Thyroid gland (tissue), 4 donors: ENCODE measurements at regions not wholly inside any gene's neighbourhood (a gene's known extent, or its start where the extent isn't known, plus 50 kb on each side); places are given as distances from the start of the nearest gene placed in this dataset.

Experiments
- DNase-seq, 2 donors: peaks; one replicate each; pipeline ENCODE4 v3.0.0-alpha.2; 2019
- H3K27ac ChIP-seq, 3 donors: fragments of 200-600 bp; sonication (generic); 1 replicate in 2 of 3; 2 replicates in 1 of 3; pipeline ENCODE4 v1.5.1; 2016 to 2019; ENCODE audit warnings: mild to moderate bottlenecking in 1 of 3, moderate library complexity in 1 of 3
- H3K27me3 ChIP-seq: fragments of 200-600 bp; sonication (generic); one replicate; pipeline ENCODE4 v1.5.1; 2019
- H3K36me3 ChIP-seq, 2 donors: fragments of 200-600 bp; sonication (generic); one replicate each; pipeline ENCODE4 v1.5.1; 2016 to 2019
- H3K4me1 ChIP-seq, 2 donors: fragments of 200-600 bp; sonication (generic); one replicate each; pipeline ENCODE4 v1.5.1; 2017 to 2019
- H3K4me3 ChIP-seq, 3 donors: fragments of 200-600 bp; sonication (generic); replicated peaks in 1 of 3; 1 replicate in 2 of 3; 2 replicates in 1 of 3; pipeline ENCODE4 v1.5.1; 2016; ENCODE audit warnings: mild to moderate bottlenecking in 1 of 3
- H3K9me3 ChIP-seq: fragments of 200-600 bp; sonication (generic); one replicate; pipeline ENCODE4 v1.5.1; 2017
- POLR2A ChIP-seq, 2 donors: fragments of 450-650 bp; IDR thresholded peaks; one replicate each; pipeline ENCODE4 v1.6.1; 2017; ENCODE audit warnings: antibody characterized with exemption in 2 of 2, mild to moderate bottlenecking in 2 of 2, moderate library complexity in 1 of 2
- WGBS, 2 donors: methylation state at CpG; one replicate each; pipeline ENCODE4 v1.1.5; 2017; 5-methylcytosine and 5-hydroxymethylcytosine counted together
- intact Hi-C: fragments of 100-400 bp; cut with DNase I; formaldehyde crosslinking; loops from one replicate; pipeline ENCODE4 v1.15.1; 2023
- TF ChIP-seq, protein P1 (sequence below), 6 experiments: fragments of 200-600 bp in 3 of 6; fragments of 450-650 bp in 3 of 6; sonication (generic) in 3 of 6; IDR thresholded peaks; one replicate each; pipeline ENCODE4 v1.5.1; 2016 to 2019; ENCODE audit warnings: antibody characterized with exemption in 6 of 6, mild to moderate bottlenecking in 2 of 6, inconsistent platforms in 1 of 6, moderate library complexity in 1 of 6

- no peak for TF ChIP-seq POLR2A (IDR thresholded peaks at IDR 0.05)
- TF ChIP-seq, protein P1, sequence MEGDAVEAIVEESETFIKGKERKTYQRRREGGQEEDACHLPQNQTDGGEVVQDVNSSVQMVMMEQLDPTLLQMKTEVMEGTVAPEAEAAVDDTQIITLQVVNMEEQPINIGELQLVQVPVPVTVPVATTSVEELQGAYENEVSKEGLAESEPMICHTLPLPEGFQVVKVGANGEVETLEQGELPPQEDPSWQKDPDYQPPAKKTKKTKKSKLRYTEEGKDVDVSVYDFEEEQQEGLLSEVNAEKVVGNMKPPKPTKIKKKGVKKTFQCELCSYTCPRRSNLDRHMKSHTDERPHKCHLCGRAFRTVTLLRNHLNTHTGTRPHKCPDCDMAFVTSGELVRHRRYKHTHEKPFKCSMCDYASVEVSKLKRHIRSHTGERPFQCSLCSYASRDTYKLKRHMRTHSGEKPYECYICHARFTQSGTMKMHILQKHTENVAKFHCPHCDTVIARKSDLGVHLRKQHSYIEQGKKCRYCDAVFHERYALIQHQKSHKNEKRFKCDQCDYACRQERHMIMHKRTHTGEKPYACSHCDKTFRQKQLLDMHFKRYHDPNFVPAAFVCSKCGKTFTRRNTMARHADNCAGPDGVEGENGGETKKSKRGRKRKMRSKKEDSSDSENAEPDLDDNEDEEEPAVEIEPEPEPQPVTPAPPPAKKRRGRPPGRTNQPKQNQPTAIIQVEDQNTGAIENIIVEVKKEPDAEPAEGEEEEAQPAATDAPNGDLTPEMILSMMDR (IDR thresholded peaks at IDR 0.05): no peak
- intact Hi-C loops: no loop called here
- H3K36me3 ChIP-seq: no peaks in the 10 kb centered on the region
- no peak overlapping the region for H3K4me3 ChIP-seq
- no peaks in the 10 kb centered on the region for H3K27me3 ChIP-seq
- no peak for DNase-seq
- H3K27ac ChIP-seq: no peak overlapping the region
- no peaks in the 10 kb centered on the region for H3K4me1 ChIP-seq
- no peaks in the 10 kb centered on the region for H3K9me3 ChIP-seq
Observed at GRCh38 chr4:114271031-114271430, 291.6 kb upstream of the ARSJ start.

GRCh38 chr4:114272226-114272625 lies 292.8 kb upstream of the ARSJ start:
- intact Hi-C loops: no loop called here
- DNase-seq: no peak
- H3K4me1 ChIP-seq: no peaks in the 10 kb centered on the region
- H3K36me3 ChIP-seq: no peaks in the 10 kb centered on the region
- H3K27me3 ChIP-seq: no peaks in the 10 kb centered on the region
- H3K4me3 ChIP-seq: no peak overlapping the region
- TF ChIP-seq, protein P1 (IDR thresholded peaks at IDR 0.05): no peak
- no peak for TF ChIP-seq POLR2A (IDR thresholded peaks at IDR 0.05)
- H3K27ac ChIP-seq: no peak overlapping the region
- no peaks in the 10 kb centered on the region for H3K9me3 ChIP-seq

GRCh38 chr4:114273238-114273637 lies 293.8 kb upstream of the ARSJ start:
- intact Hi-C loops: no loop called here
- Histone ChIP-seq H3K27me3 (no peaks in the 10 kb centered on the region), H3K4me3 (no peak overlapping the region), H3K27ac (no peak overlapping the region), H3K9me3 (no peaks in the 10 kb centered on the region), H3K36me3 (no peaks in the 10 kb centered on the region), H3K4me1 (no peaks in the 10 kb centered on the region)
- TF ChIP-seq, protein P1 (IDR thresholded peaks at IDR 0.05): no peak
- no peak for TF ChIP-seq POLR2A (IDR thresholded peaks at IDR 0.05)
- DNase-seq: no peak
- WGBS, 2 donors: 48 to 56% methylated on average over 1 of the region's 1 CpG

DNA sequence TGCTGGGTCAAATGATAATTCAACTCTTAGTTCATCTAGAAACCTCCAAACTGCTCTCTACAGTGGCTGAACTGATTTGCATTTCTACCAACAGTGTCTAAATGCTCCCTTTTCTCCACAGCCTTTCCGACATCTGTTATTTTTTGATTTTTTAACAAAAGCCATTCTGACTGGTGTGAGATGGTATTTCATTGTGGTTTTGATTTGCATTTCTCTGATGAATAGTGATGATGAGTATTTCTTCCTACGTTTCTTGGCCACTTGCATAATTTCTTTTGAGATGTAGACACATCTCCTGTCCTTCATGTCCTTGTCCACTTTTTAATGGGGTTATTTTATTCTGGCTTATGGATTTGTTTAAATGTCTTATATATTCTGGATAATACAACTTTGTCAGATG lies 298.2 kb upstream of the ARSJ start:
- intact Hi-C loops: no loop called here

DNA sequence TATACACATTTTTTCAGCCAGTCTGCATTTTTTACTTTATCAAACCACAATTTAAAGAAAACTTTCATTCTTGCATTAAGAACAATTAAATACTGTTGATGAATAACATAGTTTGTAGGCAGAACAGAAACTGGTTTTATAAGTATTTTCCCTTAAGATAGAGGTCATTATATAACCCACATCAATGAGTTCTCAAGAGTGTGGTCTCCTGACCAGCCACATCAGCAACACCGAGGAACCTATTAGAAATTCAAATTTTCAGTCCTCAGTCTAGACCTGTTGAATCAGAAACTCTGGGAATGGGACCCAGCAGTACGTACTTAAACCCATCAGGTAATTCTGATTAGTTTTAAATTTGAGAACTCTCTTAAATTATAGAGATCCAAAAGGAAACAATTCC lies 299.6 kb upstream of the ARSJ start:
- Histone ChIP-seq H3K9me3 (no peaks in the 10 kb centered on the region), H3K27me3 (no peaks in the 10 kb centered on the region), H3K36me3 (no peaks in the 10 kb centered on the region), H3K4me3 (no peak overlapping the region), H3K4me1 (no peaks in the 10 kb centered on the region), H3K27ac (no peak overlapping the region)
- 24 to 78% methylated on average over 2 of the region's 2 CpGs for WGBS, 2 donors
- DNase-seq: no peak
- TF ChIP-seq, protein P1 (IDR thresholded peaks at IDR 0.05): no peak
- no peak for TF ChIP-seq POLR2A (IDR thresholded peaks at IDR 0.05)
- intact Hi-C loops: no loop called here

More for the DNA sequence above, 298.2 kb upstream of the ARSJ start:
- Histone ChIP-seq H3K9me3 (no peaks in the 10 kb centered on the region), H3K4me3 (no peak overlapping the region), H3K27me3 (no peaks in the 10 kb centered on the region), H3K27ac (no peak overlapping the region), H3K36me3 (no peaks in the 10 kb centered on the region), H3K4me1 (no peaks in the 10 kb centered on the region)
- WGBS, 2 donors: 76 to 88% methylated on average over 2 of the region's 2 CpGs
- TF ChIP-seq POLR2A (IDR thresholded peaks at IDR 0.05): no peak
- TF ChIP-seq, protein P1 (IDR thresholded peaks at IDR 0.05): no peak
- DNase-seq: no peak
